Right lobe of liver (tissue), 6 donors: ENCODE measurements at regions not wholly inside any gene's neighbourhood (a gene's known extent, or its start where the extent isn't known, plus 50 kb on each side); places are given as distances from the start of the nearest gene placed in this dataset.

ENCODE experiments used
- ATAC-seq, 4 donors: fragments of 200-7000 bp; cut with Tn5 transposase; one replicate each; pipeline ENCODE4 v1.9.1; 2020; ENCODE audit warnings: mild to moderate bottlenecking in 4 of 4, moderate library complexity in 4 of 4
- DNase-seq, 3 donors: peaks; one replicate each; pipeline ENCODE4 v3.0.0-alpha.2; 2020
- H3K27ac ChIP-seq, 3 donors: fragments of 200-600 bp; one replicate each; pipeline ENCODE4 v1.8.0; 2022
- H3K27me3 ChIP-seq, 2 donors: fragments of 200-600 bp; one replicate each; pipeline ENCODE4 v1.8.0; 2022
- H3K36me3 ChIP-seq, 4 donors: fragments of 200-600 bp; sonication (generic) in 1 of 4; one replicate each; pipeline versions ENCODE4 v1.5.1 to v1.8.0; 2017 to 2022; ENCODE audit warnings: control low read depth in 1 of 4
- H3K4me1 ChIP-seq, 4 donors: fragments of 200-600 bp; sonication (generic) in 1 of 4; one replicate each; pipeline versions ENCODE4 v1.5.1 to v1.8.0; 2017 to 2022; ENCODE audit warnings: control low read depth in 1 of 4
- H3K4me3 ChIP-seq, 3 donors: fragments of 200-600 bp; one replicate each; pipeline ENCODE4 v1.8.0; 2022
- H3K9me3 ChIP-seq, 4 donors: fragments of 200-600 bp; sonication (generic) in 1 of 4; one replicate each; pipeline versions ENCODE4 v1.5.1 to v1.8.0; 2017 to 2022; ENCODE audit warnings: control low read depth in 1 of 4
- CTCF ChIP-seq, 4 donors: fragments of 200-600 bp in 3 of 4; fragments of 450-650 bp in 1 of 4; IDR thresholded peaks; one replicate each; pipeline versions ENCODE4 v1.5.1 to v1.8.0; 2016 to 2022; ENCODE audit warnings: antibody characterized with exemption in 4 of 4, mild to moderate bottlenecking in 2 of 4
- POLR2A ChIP-seq: fragments of 450-650 bp; IDR thresholded peaks from one replicate; pipeline ENCODE4 v1.6.1; 2017; ENCODE audit warnings: antibody characterized with exemption, mild to moderate bottlenecking
- WGBS: methylation state at CpG from one replicate; pipeline ENCODE4 v1.1.6; 2018; ENCODE audit warnings: low coverage, low lambda C conversion rate; ENCODE audit not compliant: insufficient coverage; ENCODE audit errors: missing lambda C conversion rate; 5-methylcytosine and 5-hydroxymethylcytosine counted together
- intact Hi-C, 2 donors: fragments of 100-400 bp; cut with DNase I; formaldehyde crosslinking; loops; one replicate each; pipeline versions ENCODE4 v1.11.2 to v1.14.1; 2022
- donor health status: DM: no; HTN: yes; CAD: no.
- donor health status: DM: no; HTN: no; CAD: no.
- donor health status: DM: no; HTN: no; CAD: no.
- donor health status: DM: no; HTN: yes; CAD: no.
- donor health status: DM: no; HTN: yes; CAD: no.

- Histone ChIP-seq H3K4me3 (no peak overlapping the region), H3K27me3 (no peaks in the 10 kb centered on the region), H3K27ac (no peak overlapping the region), H3K4me1 (no peaks in the 10 kb centered on the region), H3K36me3 (no peaks in the 10 kb centered on the region), H3K9me3 (no peaks in the 10 kb centered on the region)
- TF ChIP-seq POLR2A: no peak
- TF ChIP-seq CTCF (IDR thresholded peaks at IDR 0.05): no peak
- ATAC-seq: no peak
- no peak for DNase-seq
- intact Hi-C loops: no loop called here
- WGBS: 88% methylated on average over 5 of the region's 5 CpGs
Observed at GRCh38 chr3:11706604-11707003, 62.9 kb upstream of the VGLL4 start.

- Histone ChIP-seq H3K4me1 (no peaks in the 10 kb centered on the region), H3K27ac (no peak overlapping the region), H3K36me3 (no peaks in the 10 kb centered on the region), H3K9me3 (no peaks in the 10 kb centered on the region), H3K27me3 (no peaks in the 10 kb centered on the region), H3K4me3 (no peak overlapping the region)
- intact Hi-C loops: no loop called here
- no peak for DNase-seq
- ATAC-seq: peak in 3 of 4 donors; percentile 17 to 44 (median 40)
- 88% methylated on average over 27 of the region's 27 CpGs for WGBS
- no peak for TF ChIP-seq POLR2A
- no peak for TF ChIP-seq CTCF (IDR thresholded peaks at IDR 0.05)
Observed at GRCh38 chr3:11705049-11705448, 61.3 kb upstream of the VGLL4 start.

- no peaks in the 10 kb centered on the region for H3K36me3 ChIP-seq
- DNase-seq (no peak), ATAC-seq (no peak)
- intact Hi-C loops: no loop called here
- H3K27ac ChIP-seq: no peak overlapping the region
- no peaks in the 10 kb centered on the region for H3K27me3 ChIP-seq
- H3K4me1 ChIP-seq: no peaks in the 10 kb centered on the region
- WGBS: 87% methylated on average over 4 of the region's 4 CpGs
- H3K9me3 ChIP-seq: no peaks in the 10 kb centered on the region
- H3K4me3 ChIP-seq: no peak overlapping the region
- TF ChIP-seq CTCF (IDR thresholded peaks at IDR 0.05): no peak
- no peak for TF ChIP-seq POLR2A
Observed at GRCh38 chr3:11703146-11703545, 59.4 kb upstream of the VGLL4 start.

GRCh38 chr3:11699083-11699427 lies 55.3 kb upstream of the VGLL4 start:
- no peak overlapping the region for H3K4me3 ChIP-seq
- no peaks in the 10 kb centered on the region for H3K4me1 ChIP-seq
- DNase-seq: no peak
- no peaks in the 10 kb centered on the region for H3K9me3 ChIP-seq
- 94% methylated on average over 2 of the region's 2 CpGs for WGBS
- ATAC-seq: no peak
- no peak overlapping the region for H3K27ac ChIP-seq
- no peaks in the 10 kb centered on the region for H3K27me3 ChIP-seq
- TF ChIP-seq POLR2A: no peak
- no peak for TF ChIP-seq CTCF (IDR thresholded peaks at IDR 0.05)
- H3K36me3 ChIP-seq: no peaks in the 10 kb centered on the region
- intact Hi-C loops: no loop called here
